ENCODE measurements at regions not wholly inside any gene's neighbourhood (a gene's known extent, or its start where the extent isn't known, plus 50 kb on each side); places are given as distances from the start of the nearest gene placed in this dataset.
"Not testable (repeated sequence)": the region's sequence is repeated elsewhere in the genome, so short reads cannot be mapped to it uniquely, and the experiment has no call there.

- not testable (repeated sequence) for TF ChIP-seq ZBTB11 (tag by site-specific recombination; conservative IDR thresholded peaks at IDR 0.05; ENCODE audit: low read depth); KLF1 (tag by site-specific recombination; IDR thresholded peaks at IDR 0.05); REST (tag by site-specific recombination; IDR thresholded peaks at IDR 0.05); ZNF248 (tag by site-specific recombination; IDR thresholded peaks at IDR 0.05)
These were observed 89.4 kb downstream of the LACC1 start for GRCh38 chr13:43968943-43969690.
